Loucy (cell line): ENCODE measurements at regions not wholly inside any gene's neighbourhood (a gene's known extent, or its start where the extent isn't known, plus 50 kb on each side); places are given as distances from the start of the nearest gene placed in this dataset.

Experiments used
- H2AFZ ChIP-seq: fragments of 200-600 bp; sonication (generic); 2 replicates; pipeline ENCODE4 v1.6.0; 2016; ENCODE audit warnings: antibody characterized with exemption, mild to moderate bottlenecking, low read length, moderate library complexity
- H3F3A ChIP-seq: fragments of 200-600 bp; 2 replicates; pipeline ENCODE4 v1.6.0; 2016; ENCODE audit warnings: antibody characterized with exemption, low read depth, mild to moderate bottlenecking
- H3K27me3 ChIP-seq: fragments of 200-600 bp; sonication (generic); 2 replicates; pipeline ENCODE4 v1.6.1; 2014; ENCODE audit warnings: low read length, mild to moderate bottlenecking; ENCODE audit not compliant: insufficient read depth, poor library complexity, severe bottlenecking
- H3K36me3 ChIP-seq: fragments of 200-600 bp; sonication (generic); 2 replicates; pipeline ENCODE4 v1.6.1; 2016; ENCODE audit warnings: low read length; ENCODE audit not compliant: insufficient read depth
- H3K4me1 ChIP-seq: fragments of 200-600 bp; sonication (generic); 2 replicates; pipeline ENCODE4 v1.5.1; 2014; ENCODE audit warnings: low read length, mild to moderate bottlenecking; ENCODE audit not compliant: insufficient read depth, poor library complexity, severe bottlenecking
- H3K4me2 ChIP-seq: fragments of 200-600 bp; sonication (generic); 2 replicates; pipeline ENCODE4 v1.6.0; 2014; ENCODE audit warnings: antibody characterized with exemption, low read length, low read depth, mild to moderate bottlenecking; ENCODE audit not compliant: poor library complexity, severe bottlenecking
- H3K4me3 ChIP-seq: fragments of 200-600 bp; sonication (generic); 2 replicates; pipeline ENCODE4 v1.5.1; 2014; ENCODE audit warnings: low read length, mild to moderate bottlenecking, mixed read lengths; ENCODE audit not compliant: poor library complexity, severe bottlenecking
- H3K79me2 ChIP-seq: fragments of 200-600 bp; sonication (generic); 2 replicates; pipeline ENCODE4 v1.6.1; 2014; ENCODE audit warnings: low read length; ENCODE audit not compliant: insufficient read depth
- H3K9ac ChIP-seq: fragments of 200-600 bp; sonication (generic); 2 replicates; pipeline ENCODE4 v1.6.0; 2014; ENCODE audit warnings: mild to moderate bottlenecking, low read depth, low read length, moderate library complexity; ENCODE audit not compliant: poor library complexity, severe bottlenecking
- H3K9me2 ChIP-seq: fragments of 200-600 bp; sonication (generic); replicated peaks from 2 replicates; pipeline ENCODE4 v1.6.1; 2016; ENCODE audit warnings: low read depth, low read length, mixed read lengths
- H3K9me3 ChIP-seq: fragments of 200-600 bp; sonication (generic); 2 replicates; pipeline ENCODE4 v1.6.1; 2014; ENCODE audit warnings: mild to moderate bottlenecking, antibody characterized with exemption, low read length, low read depth; ENCODE audit not compliant: insufficient read depth
- H4K20me1 ChIP-seq: fragments of 200-600 bp; sonication (generic); 2 replicates; pipeline ENCODE4 v1.6.0; 2014; ENCODE audit warnings: antibody characterized with exemption, low read length, mild to moderate bottlenecking; ENCODE audit not compliant: insufficient read depth, poor library complexity, severe bottlenecking
- EZH2phosphoT487 ChIP-seq: fragments of 200-600 bp; IDR thresholded peaks from 2 replicates; pipeline ENCODE4 v1.6.1; 2018; ENCODE audit warnings: antibody characterized with exemption, mild to moderate bottlenecking, moderate library complexity, borderline replicate concordance
- TF ChIP-seq, protein P1 (sequence below): fragments of 200-600 bp; sonication (generic); conservative IDR thresholded peaks from 2 replicates; pipeline ENCODE4 v1.5.1; 2014; ENCODE audit warnings: mild to moderate bottlenecking, antibody characterized with exemption, low read length

DNA sequence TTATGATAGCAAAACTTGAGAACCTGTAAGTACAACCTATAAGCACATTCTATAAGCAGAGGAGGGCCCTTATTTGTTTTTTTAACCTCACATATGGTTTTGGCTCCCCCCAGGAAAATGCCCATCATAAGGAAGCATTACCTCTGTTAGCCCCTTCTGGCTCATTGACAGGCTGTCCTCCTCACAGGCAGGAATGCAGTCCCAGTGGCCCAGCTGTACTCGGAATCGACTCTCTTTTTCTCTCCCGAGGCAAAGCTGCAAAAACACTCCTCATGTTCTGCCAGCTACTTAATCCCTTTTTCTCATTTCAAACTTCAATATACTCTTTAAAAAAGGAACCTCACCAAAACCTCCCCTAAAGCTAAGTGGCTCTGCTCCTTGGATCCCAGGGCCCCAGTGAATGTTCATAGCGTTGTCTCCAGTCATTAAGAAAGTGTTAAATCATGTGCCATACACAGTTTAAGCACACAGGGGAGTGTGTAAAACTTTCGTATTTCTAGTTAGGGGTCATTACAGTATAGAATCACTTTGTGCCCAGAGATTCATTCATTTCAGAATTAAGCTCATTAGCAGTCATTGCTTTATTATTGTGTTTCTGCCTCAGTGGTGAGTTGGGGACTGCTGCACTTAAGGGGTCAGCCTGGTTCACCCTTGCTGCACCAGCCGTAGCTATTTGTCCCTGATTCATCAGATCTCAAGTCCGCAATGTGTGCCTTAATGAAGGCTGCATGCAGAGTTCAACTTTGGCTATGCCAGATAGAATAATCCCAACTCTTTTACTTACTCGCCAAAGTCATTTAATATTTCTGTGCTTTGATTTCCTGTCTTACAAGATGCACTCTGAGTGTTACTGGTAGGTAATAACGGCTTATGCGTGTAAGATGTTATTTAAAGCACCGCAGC lies 57.6 kb downstream of the JRKL start:
- no peaks in the 10 kb centered on the region for H3F3A ChIP-seq
- no peak overlapping the region for H3K4me2 ChIP-seq
- no peaks in the 10 kb centered on the region for H3K4me1 ChIP-seq
- H3K9me3 ChIP-seq, result no peaks in the 10 kb centered on the region
- no peaks in the 10 kb centered on the region for H3K36me3 ChIP-seq
- no peak overlapping the region for H3K9ac ChIP-seq
- H4K20me1 ChIP-seq, result no peaks in the 10 kb centered on the region
- no peak overlapping the region for H2AFZ ChIP-seq
- no peaks in the 10 kb centered on the region for H3K9me2 ChIP-seq
- no peak overlapping the region for H3K4me3 ChIP-seq
- no peaks in the 10 kb centered on the region for H3K79me2 ChIP-seq
- TF ChIP-seq, protein P1, sequence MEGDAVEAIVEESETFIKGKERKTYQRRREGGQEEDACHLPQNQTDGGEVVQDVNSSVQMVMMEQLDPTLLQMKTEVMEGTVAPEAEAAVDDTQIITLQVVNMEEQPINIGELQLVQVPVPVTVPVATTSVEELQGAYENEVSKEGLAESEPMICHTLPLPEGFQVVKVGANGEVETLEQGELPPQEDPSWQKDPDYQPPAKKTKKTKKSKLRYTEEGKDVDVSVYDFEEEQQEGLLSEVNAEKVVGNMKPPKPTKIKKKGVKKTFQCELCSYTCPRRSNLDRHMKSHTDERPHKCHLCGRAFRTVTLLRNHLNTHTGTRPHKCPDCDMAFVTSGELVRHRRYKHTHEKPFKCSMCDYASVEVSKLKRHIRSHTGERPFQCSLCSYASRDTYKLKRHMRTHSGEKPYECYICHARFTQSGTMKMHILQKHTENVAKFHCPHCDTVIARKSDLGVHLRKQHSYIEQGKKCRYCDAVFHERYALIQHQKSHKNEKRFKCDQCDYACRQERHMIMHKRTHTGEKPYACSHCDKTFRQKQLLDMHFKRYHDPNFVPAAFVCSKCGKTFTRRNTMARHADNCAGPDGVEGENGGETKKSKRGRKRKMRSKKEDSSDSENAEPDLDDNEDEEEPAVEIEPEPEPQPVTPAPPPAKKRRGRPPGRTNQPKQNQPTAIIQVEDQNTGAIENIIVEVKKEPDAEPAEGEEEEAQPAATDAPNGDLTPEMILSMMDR, result no peak
- no peak for TF ChIP-seq EZH2phosphoT487
- H3K27me3 ChIP-seq, result peaks cover 5% of the 10 kb centered on the region

DNA sequence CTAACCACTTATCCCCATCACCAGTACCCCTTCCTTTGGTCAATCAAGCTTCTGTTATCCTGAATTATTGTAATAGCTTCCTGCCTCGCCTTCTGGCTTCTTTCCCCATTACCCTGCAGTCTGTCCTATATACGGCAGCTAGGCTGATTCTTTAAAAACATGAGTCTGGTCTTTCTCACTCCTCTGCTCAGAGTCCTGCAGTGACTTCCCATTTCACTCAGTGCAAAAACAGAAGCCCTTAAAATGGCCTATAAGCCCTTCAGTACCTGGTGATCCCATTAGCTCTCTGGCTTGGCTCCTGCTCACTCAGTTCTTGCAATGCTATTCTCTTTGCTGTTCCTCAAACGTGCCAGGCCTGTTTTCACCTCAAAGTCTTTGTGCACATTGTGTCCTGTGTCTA lies 58.4 kb downstream of the JRKL start:
- Histone ChIP-seq H3K36me3 (no peaks in the 10 kb centered on the region), H3K9me2 (no peaks in the 10 kb centered on the region), H2AFZ (no peak overlapping the region), H3K79me2 (no peaks in the 10 kb centered on the region), H3K4me1 (no peaks in the 10 kb centered on the region), H3K4me2 (no peak overlapping the region), H3K9ac (no peak overlapping the region), H3K9me3 (no peaks in the 10 kb centered on the region), H3F3A (no peaks in the 10 kb centered on the region), H3K4me3 (no peak overlapping the region), H3K27me3 (peaks cover 5% of the 10 kb centered on the region), H4K20me1 (no peaks in the 10 kb centered on the region)
- TF ChIP-seq, protein P1, result no peak
- no peak for TF ChIP-seq EZH2phosphoT487

- Histone ChIP-seq H3K4me3 (no peak overlapping the region), H3F3A (no peaks in the 10 kb centered on the region), H2AFZ (no peak overlapping the region), H3K79me2 (no peaks in the 10 kb centered on the region), H3K36me3 (no peaks in the 10 kb centered on the region), H3K9ac (no peak overlapping the region), H3K9me2 (no peaks in the 10 kb centered on the region), H3K27me3 (peaks cover 6% of the 10 kb centered on the region), H3K4me2 (no peak overlapping the region), H3K9me3 (no peaks in the 10 kb centered on the region), H4K20me1 (no peaks in the 10 kb centered on the region), H3K4me1 (no peaks in the 10 kb centered on the region)
- no peak for TF ChIP-seq EZH2phosphoT487
- TF ChIP-seq, protein P1, result no peak
Measured at GRCh38 chr11:96456111-96456510, 66.3 kb downstream of the JRKL start.
